ENCODE measurements at regions not wholly inside any gene's neighbourhood (a gene's known extent, or its start where the extent isn't known, plus 50 kb on each side); places are given as distances from the start of the nearest gene placed in this dataset.
"Not testable (repeated sequence)": the region's sequence is repeated elsewhere in the genome, so short reads cannot be mapped to it uniquely, and the experiment has no call there.

GRCh38 chrX:20711366-20711765, 444.7 kb upstream of the RPS6KA3 start:
- DNase-seq = no peak

DNA sequence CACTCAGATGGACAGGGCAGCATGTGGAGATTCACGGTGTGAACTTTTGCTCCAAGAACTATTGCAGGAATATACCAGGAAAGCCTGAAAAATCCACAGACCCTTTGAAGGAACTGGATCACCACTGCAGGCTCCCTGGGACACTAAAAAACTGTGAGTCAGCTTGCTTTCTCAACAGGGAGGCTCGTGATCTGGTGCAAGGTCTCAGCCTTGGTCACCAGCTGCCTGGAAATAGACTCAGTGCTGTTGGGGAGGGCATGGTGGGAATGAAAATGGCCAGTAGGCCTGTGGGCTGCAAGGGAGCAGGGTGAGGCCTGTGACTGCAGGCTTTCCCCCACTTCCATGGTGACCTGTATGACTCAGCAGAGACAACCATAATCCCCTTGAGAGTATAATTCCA, 426.4 kb upstream of the RPS6KA3 start:
- DNase-seq = no peak

DNA sequence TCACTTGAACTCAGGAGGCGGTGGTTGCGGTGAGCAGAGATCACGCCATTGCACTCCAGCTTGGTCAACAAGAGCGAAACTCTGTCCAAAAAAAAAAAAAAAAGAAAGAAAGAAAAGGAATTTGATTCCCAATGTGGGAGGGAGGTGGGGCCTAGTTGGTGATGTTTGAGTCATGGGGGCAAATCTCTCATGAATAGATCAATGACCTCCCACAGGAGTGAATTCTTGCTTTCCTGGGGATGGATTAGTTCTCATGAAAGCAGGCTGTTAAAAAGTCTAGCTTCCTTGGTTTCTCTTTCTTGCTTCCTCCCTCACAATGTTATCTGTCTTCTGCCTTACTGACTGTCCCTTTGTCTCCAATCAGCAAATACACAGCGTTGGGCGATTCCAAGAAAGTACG, 419.5 kb upstream of the RPS6KA3 start:
- no peak for DNase-seq

DNA sequence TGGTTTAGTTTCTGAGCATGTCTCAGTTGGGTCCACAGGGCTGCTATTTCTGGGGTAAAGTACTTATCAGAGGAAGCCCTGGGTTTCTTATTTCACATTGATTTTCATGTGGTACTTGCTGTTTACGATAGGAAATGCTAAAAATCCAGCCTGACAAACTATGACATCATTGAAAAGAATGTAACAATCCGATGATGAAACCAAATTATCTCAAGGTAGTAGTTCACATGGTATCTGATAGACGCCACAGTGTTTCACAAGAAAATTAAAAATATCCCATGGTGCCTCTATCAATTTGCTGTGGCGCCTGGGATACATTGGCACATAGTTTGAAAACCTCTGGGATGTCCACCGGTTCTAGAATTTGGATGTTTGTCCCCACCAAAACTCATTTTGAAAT, 418.9 kb upstream of the RPS6KA3 start:
- no peak for DNase-seq

- DNase-seq = no peak
These were observed 415.0 kb upstream of the RPS6KA3 start for GRCh38 chrX:20681683-20682082.

- DNase-seq = no peak
These were observed 414.3 kb upstream of the RPS6KA3 start for GRCh38 chrX:20680998-20681397.

DNA sequence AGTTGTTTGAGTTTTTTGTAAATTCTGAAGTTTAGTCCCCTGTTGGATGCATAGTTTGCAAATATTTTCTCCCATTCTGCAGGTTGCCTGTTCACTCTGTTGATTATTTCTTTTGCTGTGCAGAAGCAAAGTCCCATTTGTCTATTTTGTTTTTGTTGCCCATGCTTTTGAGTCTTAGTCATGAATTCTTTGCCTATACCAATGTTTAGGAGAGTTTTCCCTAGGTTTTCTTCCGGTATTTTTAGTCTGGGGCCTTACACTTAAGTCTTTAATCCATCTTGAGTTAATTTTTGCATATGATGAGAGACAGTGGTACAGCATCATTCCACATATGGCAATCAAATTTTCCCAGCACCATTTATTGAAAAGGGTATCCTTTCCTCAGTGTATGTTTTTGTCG, 405.8 kb upstream of the RPS6KA3 start:
- no peak for DNase-seq

- not testable (repeated sequence) for DNase-seq
These were observed 405.0 kb upstream of the RPS6KA3 start for GRCh38 chrX:20671746-20672145.

GRCh38 chrX:20670611-20671010, 403.9 kb upstream of the RPS6KA3 start:
- no peak for DNase-seq

DNA sequence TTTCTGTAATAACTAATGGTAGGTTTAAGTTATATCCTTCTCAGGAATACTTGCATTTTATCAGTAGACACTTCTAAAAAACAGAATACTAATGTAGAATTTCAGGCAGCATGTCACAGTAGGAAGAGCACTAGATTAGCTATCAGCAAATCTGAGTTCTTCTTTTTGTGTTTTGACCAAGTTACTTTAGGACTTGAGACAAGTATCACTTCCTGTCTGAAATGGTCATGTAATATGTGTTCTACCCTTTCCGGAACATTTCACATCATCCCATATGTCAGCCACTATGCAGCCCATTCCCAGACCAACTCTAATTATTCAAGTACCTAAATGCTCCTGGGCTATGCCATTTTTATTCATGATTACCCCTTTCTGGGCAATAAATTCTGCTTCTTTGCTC, 401.8 kb upstream of the RPS6KA3 start:
- DNase-seq = no peak

- no peak for DNase-seq
These were observed 399.6 kb upstream of the RPS6KA3 start for GRCh38 chrX:20666331-20666730.

DNA sequence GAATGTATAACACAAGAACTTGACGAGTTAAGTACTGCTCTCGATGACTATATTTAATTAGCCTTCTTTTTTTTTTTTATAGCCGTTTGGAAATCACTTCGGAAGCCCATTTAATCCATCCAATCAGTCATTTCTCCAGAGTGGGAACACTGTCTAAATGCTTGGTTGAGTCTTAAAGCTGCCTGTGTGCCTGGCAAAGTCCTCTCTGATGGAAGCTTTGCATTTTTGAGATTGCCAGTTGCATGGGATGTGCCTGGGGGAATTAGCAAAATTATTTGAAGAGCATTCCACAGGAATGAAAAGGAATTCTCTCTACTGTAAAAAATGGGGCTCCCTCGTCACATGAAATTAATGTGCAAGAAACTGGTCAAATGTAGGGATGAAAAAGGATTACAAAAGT, 398.8 kb upstream of the RPS6KA3 start:
- no peak for DNase-seq

- no peak for DNase-seq
These were observed 398.1 kb upstream of the RPS6KA3 start for GRCh38 chrX:20664774-20665173.

GRCh38 chrX:20664131-20664530, 397.4 kb upstream of the RPS6KA3 start:
- no peak for DNase-seq

DNA sequence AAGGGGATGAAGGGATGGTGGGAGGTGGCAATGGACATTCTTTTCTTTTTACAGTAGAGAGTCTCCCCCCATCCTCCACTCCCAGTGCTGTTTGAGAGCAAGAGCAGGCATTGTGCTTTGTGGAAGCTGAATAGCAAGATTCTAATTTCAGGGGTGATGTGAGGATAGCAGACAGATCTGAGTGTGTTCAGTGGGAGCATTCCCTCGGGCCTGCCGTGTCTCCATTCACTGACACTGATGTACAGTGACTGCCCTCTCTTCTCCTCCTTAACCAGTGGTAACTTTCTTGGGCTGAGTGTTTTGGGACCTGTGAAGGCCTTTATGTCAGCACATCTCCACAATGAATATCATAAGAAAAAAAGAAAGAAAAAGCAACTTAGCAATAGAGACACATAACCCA, 396.6 kb upstream of the RPS6KA3 start:
- DNase-seq = no peak

DNA sequence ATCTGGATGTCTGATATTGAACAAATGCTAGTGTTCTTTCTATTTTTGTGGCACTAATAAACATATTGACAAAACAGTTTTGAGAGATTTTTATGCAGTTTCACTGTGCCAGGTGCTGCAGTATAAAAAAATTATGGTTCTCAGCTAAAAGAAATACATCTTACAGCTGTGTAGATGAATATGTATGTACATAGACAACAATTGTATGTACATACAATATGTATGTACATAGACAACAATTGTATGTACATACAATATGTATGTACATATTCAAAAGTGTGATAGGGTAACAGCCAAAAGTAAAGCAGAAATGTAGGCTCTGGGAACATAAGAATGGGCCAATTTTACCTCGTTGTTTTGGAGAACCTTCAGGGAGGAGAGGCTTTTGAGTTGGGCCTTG, 390.0 kb upstream of the RPS6KA3 start:
- DNase-seq = no peak

GRCh38 chrX:20654596-20655106, 387.9 kb upstream of the RPS6KA3 start:
- DNase-seq = no peak

GRCh38 chrX:20653070-20653469, 386.4 kb upstream of the RPS6KA3 start:
- no peak for DNase-seq

GRCh38 chrX:20641954-20642353, 375.2 kb upstream of the RPS6KA3 start:
- DNase-seq = no peak

GRCh38 chrX:20639115-20639514, 372.4 kb upstream of the RPS6KA3 start:
- DNase-seq = no peak

DNA sequence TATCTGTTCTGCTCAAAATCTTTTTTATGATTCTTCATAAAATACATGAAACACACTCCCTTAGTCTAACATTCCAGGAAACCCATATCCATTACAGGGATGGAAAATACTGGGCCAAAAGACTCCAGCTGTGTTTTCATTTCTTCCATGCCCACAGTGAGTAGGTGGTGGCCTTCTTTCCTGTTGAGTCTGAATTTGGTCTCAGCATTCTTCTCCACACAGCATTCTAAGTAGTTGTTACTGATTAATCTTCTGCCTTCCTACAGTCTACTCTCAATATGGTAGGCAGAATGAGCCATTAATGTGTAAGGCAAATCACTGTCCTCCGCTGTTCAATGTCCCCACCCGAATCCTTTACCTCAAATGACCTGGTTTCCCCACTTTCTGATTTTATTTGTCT, 370.6 kb upstream of the RPS6KA3 start:
- DNase-seq = no peak

- no peak for DNase-seq
These were observed 366.7 kb upstream of the RPS6KA3 start for GRCh38 chrX:20633451-20633850.

DNA sequence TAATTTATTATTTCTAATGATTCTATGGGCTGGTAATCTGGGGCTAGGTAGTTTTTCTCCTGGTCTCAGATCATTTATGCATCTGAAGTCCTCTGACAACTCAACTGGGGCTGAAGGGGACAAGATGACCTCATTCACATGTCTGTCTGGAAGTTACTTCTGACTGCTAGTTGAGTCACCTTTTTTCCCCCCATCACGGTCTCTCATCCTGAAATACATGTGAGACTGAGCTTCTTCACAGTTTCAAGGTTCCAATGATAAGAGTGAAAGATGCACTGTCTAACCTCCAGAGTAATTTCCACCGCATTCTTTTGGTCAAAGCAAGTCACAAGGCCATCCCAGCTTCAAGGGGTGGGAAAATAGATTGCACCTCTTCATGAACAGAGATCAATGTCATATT, 356.7 kb upstream of the RPS6KA3 start:
- no peak for DNase-seq

GRCh38 chrX:20620306-20620705, 353.6 kb upstream of the RPS6KA3 start:
- no peak for DNase-seq

DNA sequence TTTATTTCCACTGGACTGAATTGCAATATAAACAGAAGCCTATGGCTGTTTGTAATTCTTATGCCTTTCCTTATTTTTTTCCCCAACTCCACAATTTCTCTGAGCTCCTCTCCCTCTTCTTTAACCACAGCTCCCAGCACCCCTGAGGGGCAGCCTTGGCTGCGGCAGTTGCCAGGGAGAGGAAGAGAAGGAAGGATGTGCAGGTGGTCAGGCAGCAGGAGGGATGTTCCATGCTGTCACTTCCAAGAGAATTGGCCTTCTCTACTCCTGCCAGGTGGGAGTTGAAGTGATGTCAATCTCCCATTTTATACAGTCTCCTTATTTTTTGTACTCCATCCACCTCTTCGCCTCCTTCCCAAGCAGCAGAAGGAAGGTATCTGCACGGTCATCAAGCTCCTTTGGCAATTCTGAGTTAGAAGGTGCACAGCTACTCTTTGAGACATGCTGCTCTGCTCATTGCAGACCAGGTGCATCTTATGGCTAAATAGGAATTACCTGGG, 343.3 kb upstream of the RPS6KA3 start:
- no peak for DNase-seq

- no peak for DNase-seq
These were observed 340.1 kb upstream of the RPS6KA3 start for GRCh38 chrX:20606831-20607230.
